ENCODE measurements at regions not wholly inside any gene's neighbourhood (a gene's known extent, or its start where the extent isn't known, plus 50 kb on each side); places are given as distances from the start of the nearest gene placed in this dataset.
"Not testable (repeated sequence)": the region's sequence is repeated elsewhere in the genome, so short reads cannot be mapped to it uniquely, and the experiment has no call there.

DNA sequence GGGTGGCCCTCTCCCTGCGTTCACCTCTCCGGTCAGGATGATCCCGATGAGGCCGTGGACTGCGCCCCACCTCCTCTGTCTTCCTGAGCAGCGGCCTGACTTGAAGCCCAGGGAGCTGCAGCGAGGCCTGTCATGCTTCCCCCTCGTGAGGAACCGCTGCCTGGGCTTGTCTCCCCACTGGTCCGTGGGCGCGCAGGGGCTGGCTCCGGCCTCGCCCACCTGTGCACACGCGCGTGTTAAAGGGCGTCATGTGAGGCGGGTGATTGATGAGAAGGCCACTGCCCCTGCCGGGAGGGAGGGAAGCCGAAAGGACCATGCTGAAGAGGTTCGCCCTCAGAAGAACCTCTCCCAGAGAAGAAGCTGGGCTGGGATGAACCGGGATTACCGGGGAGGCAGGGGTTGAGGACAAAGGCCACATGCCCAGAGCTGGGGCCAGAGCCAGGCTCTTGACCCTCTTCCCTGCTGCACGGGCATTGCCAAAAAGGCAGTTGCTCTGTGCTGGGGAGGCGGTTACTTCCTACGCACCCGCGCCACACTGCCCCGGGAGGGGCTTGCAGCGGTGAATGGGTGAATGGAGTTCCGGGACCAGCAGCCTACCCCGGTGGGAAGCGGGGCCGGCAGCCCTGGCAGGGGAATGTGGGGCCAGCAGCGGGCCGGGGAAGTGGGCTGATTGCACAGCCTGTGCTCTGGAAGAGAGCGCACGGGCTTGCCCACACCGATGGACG lies 85.9 kb upstream of the GSE1 start:
- no peak for DNase-seq (ENCODE audit: low spot score)

DNA sequence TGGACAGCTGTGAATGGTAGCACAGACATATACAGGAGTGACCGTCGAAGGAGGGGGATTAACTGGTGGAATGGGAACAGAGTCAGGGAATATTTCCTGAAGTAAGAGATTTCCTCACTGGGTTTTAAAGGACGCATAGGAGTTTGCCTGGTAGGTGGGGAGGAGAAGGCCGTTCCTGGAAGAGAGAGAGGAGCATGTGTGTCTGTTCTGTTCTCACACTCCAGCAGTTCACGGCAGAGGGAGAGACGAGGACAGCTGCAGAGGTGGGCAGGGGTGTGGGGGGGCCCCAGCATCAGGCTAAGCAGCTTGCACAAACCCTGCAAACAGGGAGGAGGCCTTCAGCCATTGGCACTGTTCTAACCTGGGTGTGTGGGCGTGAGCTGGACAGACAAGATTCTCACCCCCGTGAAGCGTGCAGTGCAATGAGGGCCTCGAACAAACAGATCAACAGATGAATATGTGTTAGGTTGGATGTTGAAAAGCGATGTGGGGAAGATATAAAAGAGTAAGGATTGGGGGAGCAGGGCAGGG lies 85.3 kb upstream of the GSE1 start:
- no peak for DNase-seq (ENCODE audit: low spot score)

DNA sequence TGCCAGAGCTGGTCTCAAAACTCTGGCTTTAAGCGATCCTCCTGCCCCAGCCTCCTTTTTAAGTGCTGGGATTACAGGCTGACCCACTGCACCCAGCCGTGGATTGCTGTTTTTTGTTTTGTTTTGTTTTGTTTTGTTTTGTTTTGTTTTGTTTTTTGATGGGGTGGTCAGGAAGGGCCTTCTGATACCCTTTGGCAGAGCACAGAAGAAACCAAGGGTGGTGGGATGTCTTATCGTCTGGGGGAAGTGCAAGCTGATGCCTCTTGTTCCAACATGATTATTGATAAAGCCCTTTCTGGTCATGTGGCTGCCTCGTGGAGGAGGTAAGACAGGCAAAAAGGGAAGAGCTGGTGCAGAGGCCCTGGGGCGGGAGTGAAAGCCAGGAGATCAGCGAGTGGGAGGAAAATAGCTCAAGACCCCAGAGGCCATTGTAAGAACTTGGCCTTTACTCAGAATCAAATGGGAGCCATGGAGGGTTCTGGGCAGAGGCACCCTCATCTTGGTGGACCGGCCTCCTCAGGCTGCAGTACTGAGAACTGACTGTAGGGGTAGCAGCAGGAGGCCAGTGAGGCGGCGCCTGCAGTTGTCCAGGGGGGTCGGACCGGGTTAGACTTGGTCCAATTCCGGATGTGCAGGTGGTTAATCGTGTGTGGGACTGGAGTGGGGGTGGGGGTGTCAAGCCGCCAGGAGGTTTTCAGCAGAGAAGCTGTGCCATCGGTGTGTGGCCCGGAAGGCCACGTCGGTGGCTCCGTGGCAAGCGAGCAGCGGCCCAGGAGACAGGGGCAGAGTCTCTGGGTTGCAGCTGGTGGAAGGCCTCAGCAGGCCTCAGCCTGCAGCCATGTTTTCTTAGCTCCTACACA lies 84.4 kb upstream of the GSE1 start:
- no peak for DNase-seq (ENCODE audit: low spot score)

DNA sequence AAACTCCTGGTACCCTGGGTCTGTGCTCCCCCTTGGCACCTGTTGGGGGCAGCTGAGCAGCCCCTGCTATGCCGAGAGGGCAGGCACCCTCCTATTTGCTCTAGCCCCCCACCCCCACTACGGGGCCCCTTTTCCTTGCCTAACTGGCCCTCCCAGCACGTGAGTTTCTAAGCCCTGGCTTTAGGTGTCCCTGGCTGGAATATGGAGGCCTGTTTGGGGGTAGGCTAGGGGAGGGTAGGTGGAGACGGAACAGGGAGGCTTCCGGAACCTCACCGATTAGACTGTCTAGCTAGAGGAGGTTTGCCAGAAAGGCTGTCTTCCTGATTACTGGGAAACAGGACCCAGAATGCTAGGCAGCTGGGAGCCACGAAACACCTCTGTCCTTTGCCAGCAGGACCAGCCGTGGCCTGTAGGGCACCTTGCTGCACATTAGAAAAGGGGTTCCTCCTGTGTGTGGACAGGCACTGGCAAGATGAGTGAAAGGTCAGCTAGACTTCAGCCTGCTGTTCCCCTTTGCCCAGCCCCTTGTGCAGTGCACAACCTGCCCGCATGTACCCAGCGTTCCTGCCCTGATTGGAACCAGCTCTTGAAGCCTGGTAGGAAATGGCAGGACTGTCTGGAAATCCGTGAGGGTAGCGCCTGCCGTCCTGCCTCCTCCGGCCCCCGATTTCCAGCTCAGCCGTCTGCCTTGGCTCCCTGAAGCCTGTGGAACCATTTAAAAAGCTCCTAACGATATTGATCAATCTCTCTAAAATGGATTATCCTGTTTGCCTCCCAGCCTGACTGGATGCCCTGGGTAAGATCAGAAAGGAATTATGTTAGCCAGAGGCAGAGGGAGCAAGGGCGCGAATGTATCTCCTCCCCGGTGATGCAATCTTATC lies 83.4 kb upstream of the GSE1 start:
- no peak for DNase-seq (ENCODE audit: low spot score)

DNA sequence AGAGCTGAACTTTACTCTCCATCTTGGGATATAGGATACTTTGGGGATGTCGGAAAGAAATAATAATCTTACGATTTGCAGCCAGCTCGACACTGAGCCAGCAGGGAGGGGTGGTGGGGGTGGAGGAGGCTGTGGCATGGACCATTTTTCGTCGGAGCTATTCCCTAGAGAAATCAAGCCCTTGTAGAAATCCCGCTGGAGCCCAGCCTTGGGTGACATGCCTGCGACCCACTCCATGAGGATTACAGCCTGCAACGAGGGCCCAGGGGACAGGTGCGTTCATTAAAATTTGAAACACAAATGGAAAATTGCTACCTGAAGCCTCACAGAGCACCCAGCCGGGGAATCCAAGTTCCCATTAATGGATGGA lies 82.8 kb upstream of the GSE1 start:
- no peak for DNase-seq (ENCODE audit: low spot score)

DNA sequence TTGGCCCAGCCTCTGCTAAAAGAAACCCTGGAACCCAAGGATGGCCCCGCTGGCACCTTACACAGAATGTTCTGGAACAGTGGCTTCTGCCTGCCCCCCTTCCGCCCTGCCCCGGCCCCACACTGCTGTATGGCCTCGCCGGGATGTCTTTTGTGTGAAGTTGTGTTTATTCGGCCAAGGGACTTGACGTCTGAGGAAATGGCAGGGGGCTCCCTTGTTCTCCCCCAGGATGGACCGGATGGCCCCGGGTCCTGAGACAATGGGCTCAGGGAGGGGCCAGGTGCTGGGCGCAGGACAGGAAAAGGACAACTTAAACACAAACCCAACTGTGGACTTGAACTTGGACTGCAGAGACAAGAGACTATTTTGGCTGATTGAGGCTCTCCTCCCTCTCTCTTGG lies 81.6 kb upstream of the GSE1 start:
- DNase-seq (ENCODE audit: low spot score): no peak

DNA sequence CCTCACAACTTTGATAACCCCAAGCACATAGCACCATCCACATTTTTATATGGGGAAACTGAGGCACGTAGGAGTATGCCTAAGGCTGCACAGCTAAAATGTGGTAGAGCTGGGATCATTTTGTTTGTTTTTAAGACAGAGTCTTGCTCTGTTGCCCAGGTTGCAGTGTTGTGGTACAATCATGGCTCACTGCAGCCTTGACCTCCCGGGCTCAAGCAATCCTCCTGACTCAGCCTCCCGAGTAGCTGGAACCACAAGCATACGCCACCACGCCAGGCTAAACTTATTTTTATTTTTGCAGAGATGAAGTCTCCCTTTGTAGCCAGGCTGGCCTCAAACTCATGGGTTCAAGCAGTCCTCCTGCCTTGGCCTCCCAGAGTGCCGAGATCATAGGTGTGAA lies 81.0 kb upstream of the GSE1 start:
- DNase-seq (ENCODE audit: low spot score): no peak

DNA sequence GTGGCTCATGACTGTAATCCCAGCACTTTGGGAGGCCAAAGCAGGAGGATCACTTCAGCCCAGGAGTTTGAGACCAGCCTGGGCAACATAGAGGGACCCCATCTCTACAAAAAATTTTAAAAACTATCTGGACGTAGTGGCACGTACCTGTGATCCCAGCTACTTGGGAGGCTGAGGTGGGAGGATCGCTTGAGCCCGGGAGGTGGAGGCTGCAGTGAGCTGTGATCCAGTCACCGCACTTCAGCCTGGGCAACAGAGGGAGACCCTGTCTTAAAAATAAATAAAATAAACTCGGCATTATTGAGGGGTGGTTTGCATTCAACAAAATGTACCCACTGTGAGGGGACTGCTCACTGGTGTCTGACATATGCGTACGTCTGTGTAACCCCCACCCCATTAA lies 79.5 kb upstream of the GSE1 start:
- DNase-seq (ENCODE audit: low spot score): not testable (repeated sequence)

DNA sequence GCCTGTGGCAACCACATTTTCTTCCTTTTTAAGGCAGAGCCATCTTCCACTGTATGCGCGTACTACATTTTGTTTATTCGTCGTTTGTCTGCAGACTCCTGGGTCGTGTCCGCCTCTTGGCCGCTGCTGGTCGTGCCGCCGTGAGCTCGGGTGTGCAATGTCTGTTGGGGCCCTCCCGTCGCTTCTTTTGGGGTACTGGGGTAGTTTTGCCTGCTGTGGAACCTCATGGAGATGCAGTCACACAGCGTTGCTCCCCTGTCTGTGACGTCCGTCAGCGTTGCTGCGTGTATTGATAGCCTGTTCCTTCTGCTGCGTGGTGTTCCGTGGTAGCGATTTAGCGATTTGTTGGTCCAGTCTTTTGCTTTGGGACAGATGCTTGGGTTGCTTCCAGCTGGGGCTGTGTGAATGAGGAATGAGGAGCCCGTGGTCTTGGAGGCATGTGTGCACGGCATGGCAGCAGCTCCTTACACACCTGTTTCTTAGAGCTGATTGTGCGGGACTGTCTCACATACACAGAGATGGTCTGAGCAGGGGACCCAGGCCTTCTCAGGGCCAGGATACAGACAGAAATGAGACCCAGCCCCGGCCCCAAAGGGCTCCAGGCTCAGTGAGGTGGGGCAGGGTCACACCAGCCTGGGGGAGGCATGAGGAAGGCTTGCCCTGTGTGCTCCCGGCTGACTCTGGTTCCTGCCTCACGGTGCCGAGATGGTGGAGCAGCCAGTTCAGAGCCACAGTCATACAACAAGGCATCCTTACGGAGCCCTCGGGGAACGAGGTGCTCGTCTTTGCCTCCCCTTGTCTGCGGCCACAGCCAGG lies 78.4 kb upstream of the GSE1 start:
- no peak for DNase-seq (ENCODE audit: low spot score)

DNA sequence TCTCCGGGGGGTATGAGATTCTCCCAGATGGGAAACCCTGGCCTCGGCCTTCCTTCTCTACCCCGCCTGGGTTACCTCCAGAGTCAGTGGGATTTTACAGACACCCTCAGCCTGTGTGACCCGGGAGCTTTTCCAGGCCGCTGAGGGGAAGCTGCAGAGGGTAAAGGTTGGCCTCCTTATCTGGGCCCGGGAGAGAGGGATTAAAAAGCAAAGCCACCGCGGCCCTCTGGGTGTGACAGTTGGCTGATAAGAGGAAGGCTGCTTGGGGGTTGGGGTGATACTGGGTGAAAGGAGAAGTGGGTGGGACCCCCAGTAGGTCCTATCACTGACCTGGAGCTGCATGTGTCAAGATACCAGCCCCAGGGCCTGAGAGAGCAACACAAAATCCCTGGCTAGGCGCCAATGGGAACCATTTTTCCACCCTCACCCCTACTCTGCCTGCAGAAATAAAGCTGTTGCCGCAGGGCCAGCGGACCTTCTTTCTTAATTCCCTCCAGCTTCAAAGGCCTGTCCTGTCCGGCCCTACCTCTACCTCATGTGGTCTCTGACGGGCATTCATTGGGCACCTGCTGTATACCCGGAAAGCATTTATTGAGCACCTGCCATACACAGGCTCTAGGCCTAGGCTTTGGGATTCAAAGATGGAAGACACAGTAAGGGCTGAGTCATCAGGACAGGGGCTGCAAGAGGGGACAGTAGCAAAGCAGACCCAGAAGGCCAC lies 77.6 kb upstream of the GSE1 start:
- no peak for DNase-seq (ENCODE audit: low spot score)

DNA sequence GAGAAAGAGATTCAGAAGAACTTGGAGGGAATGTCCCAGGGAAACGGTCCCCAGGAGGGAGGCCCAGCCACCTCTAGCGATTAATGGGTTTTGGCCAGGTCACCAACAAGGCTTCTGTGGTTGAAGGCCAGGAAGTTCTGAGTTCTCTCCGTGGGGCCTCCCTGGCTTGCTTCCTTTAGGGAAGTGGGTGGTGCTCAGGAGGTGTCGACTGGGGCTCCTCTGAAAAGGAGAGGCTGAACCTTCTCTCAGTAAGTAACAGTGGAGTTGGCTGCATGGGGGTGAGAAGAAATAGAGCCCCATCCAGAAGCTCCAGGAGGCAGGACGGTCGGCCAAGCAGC lies 77.1 kb upstream of the GSE1 start:
- no peak for DNase-seq (ENCODE audit: low spot score)

DNA sequence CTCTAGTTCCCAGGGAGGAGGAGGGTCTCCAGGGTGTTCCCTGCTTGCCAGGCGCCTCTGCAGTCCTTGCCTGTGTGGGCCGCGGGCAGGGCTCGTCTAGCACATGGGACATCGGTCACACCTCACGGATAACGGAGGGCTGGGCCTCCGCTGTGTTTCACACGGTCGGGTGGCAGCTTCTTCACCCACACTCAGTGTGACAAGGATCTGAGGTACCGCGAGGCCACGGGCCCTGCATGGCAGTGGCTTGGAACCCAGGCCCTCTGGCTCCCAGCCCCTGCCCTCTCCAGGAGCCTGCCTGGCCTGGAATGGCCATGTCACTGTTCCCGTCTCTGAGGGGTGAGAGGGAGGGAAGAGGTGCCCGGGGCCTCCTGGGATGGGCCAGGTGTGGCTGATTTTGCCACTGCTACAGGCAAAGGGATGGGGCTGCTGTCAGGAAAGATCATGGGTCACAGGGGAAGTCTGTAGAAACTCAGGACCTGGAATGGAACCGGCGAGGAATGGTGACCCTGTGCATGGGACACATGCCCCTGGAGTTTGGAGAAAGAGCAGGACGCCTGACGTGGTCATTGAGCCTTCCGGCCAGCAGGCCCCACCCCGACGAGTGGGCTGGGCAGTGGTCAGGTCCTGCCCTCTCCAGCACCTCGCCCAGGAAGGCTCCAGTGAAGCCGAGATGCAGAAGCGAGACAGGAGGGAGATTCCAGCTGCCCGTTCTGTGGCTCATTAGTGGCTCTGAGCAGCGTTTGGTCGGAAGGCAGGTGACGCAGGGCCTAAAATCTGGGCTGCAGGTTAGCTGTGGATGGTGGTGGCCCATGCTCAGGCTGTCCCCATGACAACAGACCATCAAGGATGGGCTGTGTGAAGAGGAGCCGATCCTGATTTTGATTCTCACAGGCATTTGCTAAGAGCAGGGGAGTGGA lies 76.5 kb upstream of the GSE1 start:
- DNase-seq (ENCODE audit: low spot score): no peak

DNA sequence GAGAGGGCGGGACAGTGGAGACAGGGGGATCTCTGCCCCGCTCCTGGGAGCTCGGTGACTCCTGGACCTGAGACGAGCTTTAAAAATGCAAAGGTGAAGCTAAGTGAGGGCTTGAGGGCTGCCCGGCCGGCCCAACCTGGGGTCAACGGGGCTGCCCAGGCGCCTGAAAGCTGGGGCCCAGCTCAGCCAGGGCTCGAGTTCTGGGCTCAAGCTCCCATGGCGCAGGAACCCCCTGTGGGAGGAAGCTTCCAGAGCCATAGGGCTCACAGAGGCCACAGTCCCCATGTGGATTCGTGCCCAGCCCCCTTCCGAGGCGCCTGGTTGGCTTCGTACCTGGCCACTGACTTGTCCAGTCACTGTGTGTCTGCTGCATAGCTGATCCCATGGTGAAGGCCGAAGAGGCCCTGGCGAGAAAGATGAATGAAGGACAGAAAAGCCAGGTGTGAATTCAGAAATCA lies 75.8 kb upstream of the GSE1 start:
- no peak for DNase-seq (ENCODE audit: low spot score)

DNA sequence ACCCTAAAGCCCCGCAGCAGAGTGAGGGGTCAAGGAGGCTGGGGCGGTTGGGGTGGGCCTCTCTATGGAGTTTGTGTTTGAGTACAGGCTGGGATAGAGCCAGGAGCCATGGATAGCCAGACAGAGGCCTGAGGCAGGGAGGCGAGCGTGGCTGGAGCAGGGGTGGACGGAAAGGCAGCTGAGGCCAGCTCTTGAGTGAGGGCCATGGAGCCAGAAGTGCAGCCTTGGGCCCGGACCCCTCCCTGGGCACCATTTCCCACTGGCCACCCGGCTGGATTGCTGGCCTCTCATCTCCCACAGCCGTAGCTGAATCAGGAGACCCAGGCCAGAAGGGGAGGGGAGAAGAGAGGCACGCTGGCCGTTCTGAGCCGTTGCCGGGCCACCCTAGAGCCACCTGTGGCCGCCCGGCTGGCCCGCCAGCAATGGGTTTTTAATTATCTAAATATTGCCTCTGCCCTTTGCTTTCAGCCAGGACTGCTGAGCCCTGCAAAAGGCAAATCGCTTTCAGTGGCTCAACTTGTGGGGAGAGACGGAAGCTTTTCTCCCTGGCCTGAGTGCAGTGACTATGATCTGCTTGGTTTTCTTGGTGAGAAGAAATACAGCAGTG lies 75.2 kb upstream of the GSE1 start:
- DNase-seq (ENCODE audit: low spot score): no peak

DNA sequence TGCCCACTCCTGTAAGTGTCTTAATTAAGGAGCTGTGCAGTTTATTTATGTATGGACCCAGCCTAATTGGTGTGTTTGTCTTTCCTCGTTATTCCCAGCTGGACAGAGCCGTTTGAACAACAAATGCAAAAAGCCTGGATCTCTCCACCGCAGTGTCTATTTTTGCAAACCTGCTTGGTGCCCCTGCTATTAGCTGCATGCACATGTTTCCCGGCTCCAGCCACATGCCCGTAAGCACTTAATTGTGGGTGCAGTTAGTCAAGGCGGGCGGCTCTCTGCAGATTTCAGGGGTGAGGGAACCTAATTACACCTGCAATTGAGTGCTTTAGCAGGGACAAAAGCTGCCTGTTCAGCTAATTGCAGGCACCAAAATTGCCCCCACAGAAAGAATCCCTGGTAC lies 74.0 kb upstream of the GSE1 start:
- no peak for DNase-seq (ENCODE audit: low spot score)

DNA sequence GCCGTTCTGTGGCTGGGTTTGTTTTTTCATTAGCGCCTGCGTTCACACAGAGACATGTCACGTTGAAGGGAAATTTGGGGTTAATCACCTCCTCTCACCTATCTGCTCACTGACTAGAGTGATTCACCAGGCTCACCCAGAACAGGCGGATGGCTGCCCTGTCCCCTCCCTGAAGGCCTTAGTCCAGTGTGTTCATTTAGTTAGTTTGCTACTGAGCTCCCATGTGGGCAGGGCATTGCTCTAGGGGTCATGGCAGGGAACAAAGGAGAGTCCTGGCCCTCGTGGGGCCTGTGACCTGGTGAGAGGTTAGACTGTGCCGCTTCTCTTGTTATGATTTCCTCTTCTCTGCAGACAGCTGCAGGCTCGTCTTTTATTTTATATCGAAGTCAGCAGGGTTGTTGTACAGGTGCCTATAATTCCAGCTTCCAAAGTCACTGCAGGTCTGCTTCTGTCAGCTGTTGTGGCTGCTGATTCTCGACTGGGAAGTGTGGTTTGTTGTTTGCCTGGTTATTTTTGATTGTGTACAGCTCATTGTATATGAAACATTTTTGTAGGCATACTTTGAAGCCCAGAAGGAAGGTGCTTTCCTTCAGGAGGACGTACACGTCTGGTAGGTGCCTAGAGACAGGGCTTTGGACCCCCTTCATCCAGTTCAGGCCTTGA lies 73.4 kb upstream of the GSE1 start:
- no peak for DNase-seq (ENCODE audit: low spot score)

DNA sequence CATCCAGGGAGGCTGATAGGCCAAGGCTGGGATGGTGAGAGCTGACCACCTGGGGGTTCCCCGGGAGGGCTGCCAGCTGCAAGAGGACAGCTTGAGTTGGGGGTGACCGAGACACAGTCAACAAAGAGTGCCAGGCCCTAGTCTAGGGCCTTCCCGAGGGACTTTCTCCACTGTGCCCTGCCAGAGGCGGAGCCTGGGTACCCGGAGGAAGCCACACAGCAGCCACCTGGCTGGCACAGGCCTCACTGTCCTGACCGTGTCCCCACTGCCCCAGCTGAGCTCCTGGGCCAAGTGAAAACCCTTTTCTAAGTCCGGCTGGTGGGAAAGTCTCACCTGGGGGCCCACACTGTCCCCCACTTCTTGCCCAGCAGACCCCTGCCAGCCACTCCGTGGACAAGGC lies 71.9 kb upstream of the GSE1 start:
- DNase-seq (ENCODE audit: low spot score): no peak

DNA sequence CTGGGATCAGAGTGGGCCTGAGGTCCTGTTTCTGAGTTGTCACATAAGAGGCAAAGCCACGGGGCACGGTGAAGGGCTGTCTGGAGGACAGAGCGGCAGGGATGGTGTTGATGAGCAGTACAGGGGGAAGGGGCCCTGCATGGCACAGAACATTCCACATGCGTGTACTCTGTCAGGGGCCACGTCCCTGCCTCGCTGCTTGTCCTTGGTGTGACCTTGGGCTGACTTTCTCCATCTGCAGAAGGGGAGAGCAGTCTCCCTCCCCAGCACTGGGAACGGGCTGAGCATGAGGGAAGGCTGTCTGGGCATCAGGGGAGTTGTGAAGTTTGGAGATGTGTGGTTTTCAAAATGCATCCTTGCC lies 71.5 kb upstream of the GSE1 start:
- no peak for DNase-seq (ENCODE audit: low spot score)
